Coronary artery (tissue), 2 donors: ENCODE measurements at regions not wholly inside any gene's neighbourhood (a gene's known extent, or its start where the extent isn't known, plus 50 kb on each side); places are given as distances from the start of the nearest gene placed in this dataset.
"Not testable (repeated sequence)": the region's sequence is repeated elsewhere in the genome, so short reads cannot be mapped to it uniquely, and the experiment has no call there.

ENCODE experiments used
- DNase-seq: peaks from one replicate; pipeline ENCODE4 v3.0.0-alpha.2; 2017; ENCODE audit warnings: low spot score
- H3K27ac ChIP-seq, 2 donors: fragments of 200-600 bp; sonication (generic); one replicate each; pipeline ENCODE4 v1.5.1; 2016 to 2019
- H3K4me3 ChIP-seq: fragments of 200-600 bp; sonication (generic); 2 replicates; pipeline ENCODE4 v1.5.1; 2016; ENCODE audit warnings: mild to moderate bottlenecking, moderate library complexity
- TF ChIP-seq, protein P1 (sequence below): fragments of 200-600 bp; sonication (generic); IDR thresholded peaks from one replicate; pipeline ENCODE4 v1.5.1; 2019; ENCODE audit warnings: antibody characterized with exemption

DNA sequence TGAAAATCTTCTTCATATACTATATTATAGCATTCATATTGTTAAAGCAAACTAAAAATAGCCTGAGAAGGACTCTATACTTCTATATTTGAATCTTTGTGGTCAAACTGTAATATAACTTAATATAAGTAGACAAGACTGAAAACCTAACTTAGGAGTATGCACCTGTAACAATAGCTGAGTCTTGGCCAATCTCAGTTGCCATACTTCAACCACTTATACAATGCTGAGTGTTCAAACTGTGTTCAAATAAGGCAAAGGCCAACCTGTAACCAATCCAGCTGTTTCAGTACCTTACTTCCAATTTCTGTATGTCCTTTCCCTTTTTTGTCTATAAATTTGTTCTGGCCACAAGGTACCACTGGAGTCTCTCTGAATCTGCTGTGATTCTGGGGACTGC, 1360.8 kb upstream of the CDH9 start:
- no peak overlapping the region for H3K4me3 ChIP-seq
- H3K27ac ChIP-seq = no peak overlapping the region
- no peak for DNase-seq
- TF ChIP-seq, protein P1, sequence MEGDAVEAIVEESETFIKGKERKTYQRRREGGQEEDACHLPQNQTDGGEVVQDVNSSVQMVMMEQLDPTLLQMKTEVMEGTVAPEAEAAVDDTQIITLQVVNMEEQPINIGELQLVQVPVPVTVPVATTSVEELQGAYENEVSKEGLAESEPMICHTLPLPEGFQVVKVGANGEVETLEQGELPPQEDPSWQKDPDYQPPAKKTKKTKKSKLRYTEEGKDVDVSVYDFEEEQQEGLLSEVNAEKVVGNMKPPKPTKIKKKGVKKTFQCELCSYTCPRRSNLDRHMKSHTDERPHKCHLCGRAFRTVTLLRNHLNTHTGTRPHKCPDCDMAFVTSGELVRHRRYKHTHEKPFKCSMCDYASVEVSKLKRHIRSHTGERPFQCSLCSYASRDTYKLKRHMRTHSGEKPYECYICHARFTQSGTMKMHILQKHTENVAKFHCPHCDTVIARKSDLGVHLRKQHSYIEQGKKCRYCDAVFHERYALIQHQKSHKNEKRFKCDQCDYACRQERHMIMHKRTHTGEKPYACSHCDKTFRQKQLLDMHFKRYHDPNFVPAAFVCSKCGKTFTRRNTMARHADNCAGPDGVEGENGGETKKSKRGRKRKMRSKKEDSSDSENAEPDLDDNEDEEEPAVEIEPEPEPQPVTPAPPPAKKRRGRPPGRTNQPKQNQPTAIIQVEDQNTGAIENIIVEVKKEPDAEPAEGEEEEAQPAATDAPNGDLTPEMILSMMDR = no peak

DNA sequence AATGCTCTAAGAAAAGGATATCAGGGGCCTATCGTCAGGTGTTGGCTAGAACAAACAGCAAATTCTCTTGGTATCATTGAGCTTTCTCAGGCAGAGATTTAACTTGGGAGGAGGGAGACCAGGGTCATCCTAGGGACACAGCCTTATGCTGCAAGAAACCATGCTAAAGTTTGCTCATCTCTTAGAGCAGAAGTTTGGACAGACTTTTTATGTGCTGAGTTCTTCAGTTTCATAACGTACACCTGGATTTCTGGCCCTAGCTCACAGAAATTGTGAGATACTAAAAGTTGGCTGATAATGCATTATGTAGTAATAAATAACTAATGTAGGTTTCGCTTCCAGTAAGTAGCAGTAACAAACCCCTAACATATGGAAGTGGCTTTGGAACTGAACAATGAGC, 1359.8 kb upstream of the CDH9 start:
- TF ChIP-seq, protein P1 = no peak
- no peak for DNase-seq
- no peak overlapping the region for H3K4me3 ChIP-seq
- no peak overlapping the region for H3K27ac ChIP-seq

DNA sequence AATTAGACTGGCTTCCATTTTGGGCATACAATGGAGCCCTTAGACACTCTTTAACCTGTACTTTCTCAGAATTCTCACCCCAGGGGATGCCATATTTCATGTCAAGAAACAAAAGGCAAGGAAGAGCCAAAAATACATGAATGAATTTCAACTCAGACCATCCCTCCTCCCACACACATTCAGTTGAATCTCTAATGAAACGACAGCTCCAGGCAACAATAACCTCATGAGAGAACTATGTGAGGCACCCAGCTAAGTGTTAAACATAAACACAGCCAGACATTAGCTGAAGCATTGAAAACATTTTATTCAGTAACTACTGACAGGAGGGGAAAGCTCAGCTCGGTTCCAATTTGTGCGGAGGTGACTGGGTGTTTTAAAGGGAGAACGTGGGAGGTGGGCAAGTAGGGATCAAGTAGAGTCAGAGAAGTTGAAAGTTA, 1359.1 kb upstream of the CDH9 start:
- Histone ChIP-seq H3K27ac (no peak overlapping the region), H3K4me3 (no peak overlapping the region)
- TF ChIP-seq, protein P1 = no peak
- no peak for DNase-seq

DNA sequence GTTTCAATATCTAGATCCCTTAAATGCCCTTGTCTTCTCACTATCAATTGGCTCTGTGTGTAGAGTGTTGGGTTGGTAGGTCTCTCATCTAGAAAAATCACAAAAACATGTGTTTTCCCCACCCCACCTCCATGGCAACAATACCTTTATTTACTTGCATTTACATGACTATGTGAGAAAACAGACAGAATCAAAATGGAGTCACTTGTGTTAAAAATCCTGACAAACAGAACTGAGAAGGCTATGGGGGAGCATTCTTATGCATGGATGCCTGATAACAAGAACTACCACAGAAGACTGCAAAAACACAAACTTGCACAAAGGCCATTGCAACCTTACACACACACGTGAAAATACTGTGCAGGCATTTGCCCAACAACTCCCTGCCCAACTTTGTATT, 1352.9 kb upstream of the CDH9 start:
- no peak for DNase-seq
- no peak overlapping the region for H3K27ac ChIP-seq
- TF ChIP-seq, protein P1 = no peak
- H3K4me3 ChIP-seq = no peak overlapping the region

DNA sequence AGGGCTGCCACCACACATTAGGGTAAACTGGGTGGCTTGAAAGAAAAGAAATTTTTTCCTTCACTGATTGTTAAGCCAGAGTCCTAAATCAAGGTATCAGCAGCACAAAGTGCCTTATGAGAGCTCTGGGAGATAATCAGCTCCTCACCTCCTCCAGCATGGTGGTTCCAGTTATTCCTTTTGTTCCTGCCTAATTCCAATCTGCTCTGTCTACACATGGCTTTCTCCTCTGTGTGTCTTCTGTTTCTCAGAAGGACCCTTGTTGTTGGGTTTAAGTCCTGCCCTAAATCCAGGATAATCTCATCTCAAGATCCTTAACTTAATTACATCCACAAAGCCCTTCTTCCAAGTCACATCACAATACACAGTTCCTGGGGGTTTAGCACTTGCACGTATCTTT, 1352.0 kb upstream of the CDH9 start:
- no peak overlapping the region for H3K27ac ChIP-seq
- no peak for DNase-seq
- TF ChIP-seq, protein P1 = no peak
- H3K4me3 ChIP-seq = no peak overlapping the region

DNA sequence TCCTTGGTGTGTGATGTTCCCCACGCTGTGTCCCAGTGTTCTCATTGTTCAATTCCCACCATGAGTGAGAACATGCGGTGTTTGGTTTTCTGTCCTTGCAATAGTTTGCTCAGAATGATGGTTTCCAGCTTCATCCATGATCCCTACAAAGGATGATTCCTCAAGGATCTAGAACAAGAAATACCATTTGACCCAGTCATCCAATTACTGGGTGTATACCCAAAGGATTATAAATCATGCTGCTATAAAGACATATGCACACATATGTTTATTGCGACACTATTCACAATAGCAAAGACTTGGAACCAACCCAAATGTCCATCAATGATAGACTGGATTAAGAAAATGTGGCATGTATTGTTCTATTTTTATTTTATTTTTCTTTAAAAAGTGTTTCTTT, 1351.3 kb upstream of the CDH9 start:
- H3K27ac ChIP-seq, DNase-seq, H3K4me3 ChIP-seq: not testable (repeated sequence)

DNA sequence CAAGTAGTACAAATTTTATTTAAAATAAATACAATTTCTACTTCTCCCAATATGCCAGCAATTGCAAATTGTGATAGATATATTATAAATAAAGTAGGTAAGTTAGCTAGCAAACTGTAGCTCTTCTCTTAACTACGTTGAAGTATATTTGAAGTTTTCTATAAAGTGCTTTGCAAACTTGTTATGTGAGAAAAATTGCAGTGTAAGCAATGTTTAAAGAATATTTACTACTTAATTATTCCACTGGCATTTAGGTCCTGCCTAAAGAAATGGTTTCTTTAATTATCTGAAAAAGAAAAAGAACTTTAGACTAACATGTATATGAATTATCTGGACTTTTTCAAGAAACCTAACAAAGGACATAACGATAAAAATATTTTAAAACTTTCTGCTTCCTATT, 1350.0 kb upstream of the CDH9 start:
- DNase-seq = no peak
- Histone ChIP-seq H3K27ac (no peak overlapping the region), H3K4me3 (no peak overlapping the region)
- TF ChIP-seq, protein P1 = no peak

DNA sequence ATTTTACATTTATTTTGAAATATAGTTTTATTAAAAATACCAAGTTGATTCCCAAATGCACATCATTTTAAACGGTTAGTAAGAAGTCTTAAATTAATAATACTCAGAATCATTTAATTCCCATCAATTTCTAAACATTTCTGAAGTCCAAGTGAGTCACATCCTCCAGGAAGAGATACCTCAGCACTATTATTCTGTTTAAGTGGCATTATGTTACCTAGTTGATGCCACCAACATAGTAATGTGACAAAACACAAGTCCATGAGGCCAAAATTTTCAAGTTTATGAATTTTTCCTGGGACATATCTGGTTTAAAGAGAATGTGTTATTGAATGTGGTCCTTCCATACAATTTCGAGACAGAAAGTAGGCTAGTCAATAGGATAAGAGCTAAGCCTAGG, 1348.3 kb upstream of the CDH9 start:
- Histone ChIP-seq H3K4me3 (no peak overlapping the region), H3K27ac (no peak overlapping the region)
- TF ChIP-seq, protein P1 = no peak
- no peak for DNase-seq
